CD4-positive, CD25-positive, alpha-beta regulatory T cell (primary cell): ENCODE measurements at regions not wholly inside any gene's neighbourhood (a gene's known extent, or its start where the extent isn't known, plus 50 kb on each side); places are given as distances from the start of the nearest gene placed in this dataset.

Source experiments
- ATAC-seq, 2 donors: fragments of 150-1000 bp; cut with Tn5 transposase; one replicate each; pipeline ENCODE4 v1.10.0; 2021; ENCODE audit warnings: low read depth in 2 of 2, moderate number of reproducible peaks in 2 of 2, moderate library complexity in 1 of 2
- DNase-seq, 3 donors: peaks; one replicate each; pipeline versions ENCODE4 v3.0.0 to v3.0.0-alpha.2; 2012 to 2022; ENCODE audit warnings: mixed read lengths in 1 of 3
- H3K27ac ChIP-seq: one replicate; pipeline ENCODE4 v1.7.0; 2013; ENCODE audit warnings: mild to moderate bottlenecking, low read length; ENCODE audit not compliant: insufficient read depth, poor library complexity, severe bottlenecking
- H3K27me3 ChIP-seq: one replicate; pipeline ENCODE4 v1.7.0; 2013; ENCODE audit warnings: low read length; ENCODE audit not compliant: control insufficient read depth, insufficient read depth
- H3K36me3 ChIP-seq: one replicate; pipeline ENCODE4 v1.7.0; 2013; ENCODE audit warnings: mild to moderate bottlenecking, low read length, moderate library complexity; ENCODE audit not compliant: control insufficient read depth, insufficient read depth
- H3K4me1 ChIP-seq: 2 replicates; pipeline ENCODE4 v1.7.0; 2013; ENCODE audit warnings: mild to moderate bottlenecking, low read length; ENCODE audit not compliant: insufficient read depth, control insufficient read depth, poor library complexity, severe bottlenecking
- H3K4me3 ChIP-seq: one replicate; pipeline ENCODE4 v1.7.0; 2013; ENCODE audit warnings: low read depth, mild to moderate bottlenecking, low read length, moderate library complexity
- H3K9me3 ChIP-seq, 2 experiments: 1 replicate in 1 of 2; 2 replicates in 1 of 2; pipeline ENCODE4 v1.7.0; 2013; ENCODE audit warnings: low read length in 2 of 2, mild to moderate bottlenecking in 1 of 2, moderate library complexity in 1 of 2; ENCODE audit not compliant: control insufficient read depth in 2 of 2
- H3K27ac Mint-ChIP-seq, 3 donors: one replicate each; pipeline ENCODE4 v1.8.0; 2020 to 2022; ENCODE audit warnings: mild to moderate bottlenecking in 3 of 3, mixed read lengths in 3 of 3, moderate library complexity in 2 of 3
- H3K27me3 Mint-ChIP-seq: one replicate; pipeline ENCODE4 v1.8.0; 2022; ENCODE audit warnings: mild to moderate bottlenecking, mixed read lengths
- H3K36me3 Mint-ChIP-seq: one replicate; pipeline ENCODE4 v1.8.0; 2020; ENCODE audit warnings: mixed read lengths
- H3K4me1 Mint-ChIP-seq, 4 donors: one replicate each; pipeline ENCODE4 v1.8.0; 2020 to 2022; ENCODE audit warnings: mixed read lengths in 4 of 4, mild to moderate bottlenecking in 1 of 4
- H3K4me3 Mint-ChIP-seq, 4 donors: one replicate each; pipeline ENCODE4 v1.8.0; 2020 to 2022; ENCODE audit warnings: mild to moderate bottlenecking in 4 of 4, mixed read lengths in 4 of 4, moderate library complexity in 3 of 4
- H3K9me3 Mint-ChIP-seq, 7 donors: one replicate each; pipeline ENCODE4 v1.8.0; 2020 to 2022; ENCODE audit warnings: mixed read lengths in 7 of 7, mild to moderate bottlenecking in 3 of 7, moderate library complexity in 2 of 7

GRCh38 chr2:204255526-204255925, 289.7 kb upstream of the PARD3B start:
- peaks cover 10% of the 10 kb centered on the region for H3K27me3 ChIP-seq
- Mint-ChIP-seq H3K27ac (no peak overlapping the region), H3K4me1 (peaks cover 0 to 1% (median 0%) of the 10 kb centered on the region in 4 donors), H3K36me3 (no peaks in the 10 kb centered on the region), H3K9me3 (no peaks in the 10 kb centered on the region), H3K4me3 (no peak overlapping the region), H3K27me3 (peaks cover 37% of the 10 kb centered on the region)
- no peaks in the 10 kb centered on the region for H3K36me3 ChIP-seq
- DNase-seq: no peak
- no peak overlapping the region for H3K4me3 ChIP-seq
- H3K4me1 ChIP-seq: no peaks in the 10 kb centered on the region
- no peak for ATAC-seq
- no peaks in the 10 kb centered on the region for H3K9me3 ChIP-seq
- H3K27ac ChIP-seq: no peak overlapping the region

GRCh38 chr2:204257781-204258180, 287.5 kb upstream of the PARD3B start:
- DNase-seq: no peak
- H3K9me3 Mint-ChIP-seq: no peaks in the 10 kb centered on the region
- peaks cover 11% of the 10 kb centered on the region for H3K27me3 ChIP-seq
- no peak overlapping the region for H3K4me3 ChIP-seq
- no peaks in the 10 kb centered on the region for H3K36me3 ChIP-seq
- peaks cover 0 to 1% (median 0%) of the 10 kb centered on the region in 4 donors for H3K4me1 Mint-ChIP-seq
- no peak overlapping the region for H3K27ac ChIP-seq
- H3K27me3 Mint-ChIP-seq: peaks cover 51% of the 10 kb centered on the region
- H3K36me3 Mint-ChIP-seq: no peaks in the 10 kb centered on the region
- no peaks in the 10 kb centered on the region for H3K4me1 ChIP-seq
- no peak overlapping the region for H3K27ac Mint-ChIP-seq
- ATAC-seq: no peak
- H3K9me3 ChIP-seq: no peaks in the 10 kb centered on the region
- no peak overlapping the region for H3K4me3 Mint-ChIP-seq

- no peaks in the 10 kb centered on the region for H3K4me1 ChIP-seq
- H3K27me3 ChIP-seq: peaks cover 11% of the 10 kb centered on the region
- no peaks in the 10 kb centered on the region for H3K36me3 ChIP-seq
- DNase-seq: no peak
- H3K27ac ChIP-seq: no peak overlapping the region
- Mint-ChIP-seq H3K9me3 (no peaks in the 10 kb centered on the region), H3K4me3 (no peak overlapping the region), H3K4me1 (peaks cover 0 to 1% (median 0%) of the 10 kb centered on the region in 4 donors), H3K36me3 (no peaks in the 10 kb centered on the region), H3K27me3 (peaks cover 53% of the 10 kb centered on the region), H3K27ac (no peak overlapping the region)
- no peak for ATAC-seq
- H3K4me3 ChIP-seq: no peak overlapping the region
- no peaks in the 10 kb centered on the region for H3K9me3 ChIP-seq
Observed at GRCh38 chr2:204258890-204259289, 286.4 kb upstream of the PARD3B start.

DNA sequence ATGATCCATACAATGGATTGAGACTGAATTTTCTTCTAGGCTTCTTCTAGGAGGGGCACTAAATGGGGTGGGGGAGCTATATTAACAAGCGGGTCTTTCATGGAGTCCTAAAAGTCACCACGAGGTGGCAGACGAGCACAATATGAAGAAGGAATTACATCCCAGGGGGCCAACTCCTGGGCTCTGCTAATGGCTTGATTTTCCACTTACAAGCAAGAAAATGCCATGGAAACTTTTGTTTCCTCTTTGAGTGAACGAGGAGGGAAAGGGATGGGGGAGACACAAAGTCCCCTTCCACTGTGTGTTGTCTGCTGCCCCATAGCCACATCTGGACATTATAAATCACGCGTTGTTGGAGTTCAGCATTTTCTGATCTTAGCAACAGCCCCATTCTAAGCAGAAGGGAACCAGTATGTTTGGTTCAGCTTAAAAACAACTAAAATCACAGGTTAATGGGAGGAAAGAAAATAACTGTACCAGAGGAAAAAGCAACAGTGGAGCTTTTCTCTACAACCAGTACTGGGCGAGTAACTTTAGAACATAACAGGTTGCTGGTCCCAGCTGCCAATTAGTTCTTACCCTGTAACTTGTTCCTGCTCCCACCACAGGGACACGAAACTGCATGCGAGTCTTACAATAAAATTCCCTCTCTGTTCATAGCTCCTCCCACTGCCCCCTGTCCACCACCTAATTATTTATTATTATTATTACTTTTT, 285.0 kb upstream of the PARD3B start:
- DNase-seq: peak in 2 of 3 donors; percentile 29 to 39
- no peaks in the 10 kb centered on the region for H3K36me3 ChIP-seq

GRCh38 chr2:204260901-204261300, 284.4 kb upstream of the PARD3B start:
- Mint-ChIP-seq H3K27me3 (peaks cover 58% of the 10 kb centered on the region), H3K4me3 (no peak overlapping the region), H3K9me3 (no peaks in the 10 kb centered on the region), H3K4me1 (peaks cover 0 to 1% (median 0%) of the 10 kb centered on the region in 4 donors), H3K27ac (no peak overlapping the region), H3K36me3 (no peaks in the 10 kb centered on the region)
- Histone ChIP-seq H3K4me3 (no peak overlapping the region), H3K9me3 (no peaks in the 10 kb centered on the region), H3K36me3 (no peaks in the 10 kb centered on the region), H3K27ac (no peak overlapping the region), H3K27me3 (peaks cover 7% of the 10 kb centered on the region), H3K4me1 (no peaks in the 10 kb centered on the region)
- DNase-seq (no peak), ATAC-seq (no peak)

More for the DNA sequence above, 285.0 kb upstream of the PARD3B start:
- Mint-ChIP-seq H3K36me3 (no peaks in the 10 kb centered on the region), H3K27ac (no peak overlapping the region), H3K4me3 (no peak overlapping the region), H3K27me3 (peaks cover 62% of the 10 kb centered on the region), H3K4me1 (peaks cover 0 to 1% (median 0%) of the 10 kb centered on the region in 4 donors), H3K9me3 (no peaks in the 10 kb centered on the region)
- Histone ChIP-seq H3K27me3 (peaks cover 9% of the 10 kb centered on the region), H3K9me3 (no peaks in the 10 kb centered on the region), H3K27ac (no peak overlapping the region), H3K4me3 (no peak overlapping the region), H3K4me1 (no peaks in the 10 kb centered on the region)
- ATAC-seq: peak in 1 of 2 donors; percentile 52

DNA sequence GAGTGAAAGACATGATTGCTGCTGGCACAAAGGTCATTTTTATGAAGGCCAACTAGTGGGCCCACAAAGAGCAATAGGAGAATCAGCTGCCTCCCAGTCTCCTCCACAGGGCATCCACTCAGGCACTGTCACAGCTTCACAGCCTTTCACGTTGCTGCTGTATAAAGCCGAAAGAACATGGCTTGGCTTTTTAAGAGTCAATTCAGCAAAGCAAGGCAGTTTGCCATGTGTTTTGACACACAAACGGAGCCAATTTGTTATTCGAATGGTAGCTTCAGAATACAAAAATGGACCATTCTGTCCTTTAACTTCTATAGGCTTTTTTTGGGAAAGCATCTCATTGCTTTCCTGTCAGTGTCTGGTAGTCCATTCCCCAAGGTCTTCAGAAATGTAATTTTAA, 283.4 kb upstream of the PARD3B start:
- H3K36me3 ChIP-seq: no peaks in the 10 kb centered on the region
- H3K4me3 ChIP-seq: no peak overlapping the region
- no peaks in the 10 kb centered on the region for H3K9me3 ChIP-seq
- ATAC-seq: no peak
- Mint-ChIP-seq H3K4me1 (peaks cover 0 to 1% (median 0%) of the 10 kb centered on the region in 4 donors), H3K36me3 (no peaks in the 10 kb centered on the region), H3K9me3 (no peaks in the 10 kb centered on the region), H3K27ac (no peak overlapping the region), H3K4me3 (no peak overlapping the region), H3K27me3 (peaks cover 63% of the 10 kb centered on the region)
- DNase-seq: no peak
- no peaks in the 10 kb centered on the region for H3K4me1 ChIP-seq
- H3K27me3 ChIP-seq: peaks cover 9% of the 10 kb centered on the region
- H3K27ac ChIP-seq: no peak overlapping the region

- no peak overlapping the region for H3K27ac ChIP-seq
- no peaks in the 10 kb centered on the region for H3K4me1 ChIP-seq
- no peaks in the 10 kb centered on the region for H3K9me3 ChIP-seq
- Mint-ChIP-seq H3K27me3 (peaks cover 64% of the 10 kb centered on the region), H3K27ac (no peak overlapping the region), H3K4me1 (peaks cover 0 to 1% (median 0%) of the 10 kb centered on the region in 4 donors), H3K4me3 (no peak overlapping the region), H3K36me3 (no peaks in the 10 kb centered on the region), H3K9me3 (peaks cover 0 to 3% (median 0%) of the 10 kb centered on the region in 7 donors)
- no peak overlapping the region for H3K4me3 ChIP-seq
- no peak for ATAC-seq
- H3K27me3 ChIP-seq: peaks cover 9% of the 10 kb centered on the region
- DNase-seq: no peak
- no peaks in the 10 kb centered on the region for H3K36me3 ChIP-seq
Observed at GRCh38 chr2:204264085-204264553, 281.2 kb upstream of the PARD3B start.

- no peak overlapping the region for H3K27ac Mint-ChIP-seq
- peaks cover 0 to 1% (median 0%) of the 10 kb centered on the region in 4 donors for H3K4me1 Mint-ChIP-seq
- H3K9me3 ChIP-seq: no peaks in the 10 kb centered on the region
- no peaks in the 10 kb centered on the region for H3K4me1 ChIP-seq
- H3K36me3 ChIP-seq: no peaks in the 10 kb centered on the region
- DNase-seq (no peak), ATAC-seq (no peak)
- H3K9me3 Mint-ChIP-seq: peaks cover 0 to 3% (median 0%) of the 10 kb centered on the region in 7 donors
- H3K27ac ChIP-seq: no peak overlapping the region
- H3K27me3 Mint-ChIP-seq: peaks cover 59% of the 10 kb centered on the region
- H3K36me3 Mint-ChIP-seq: no peaks in the 10 kb centered on the region
- peaks cover 9% of the 10 kb centered on the region for H3K27me3 ChIP-seq
- H3K4me3 ChIP-seq: no peak overlapping the region
- H3K4me3 Mint-ChIP-seq: no peak overlapping the region
Observed at GRCh38 chr2:204264621-204265140, 280.6 kb upstream of the PARD3B start.
